HEK293T (cell line): ENCODE measurements at regions not wholly inside any gene's neighbourhood (a gene's known extent, or its start where the extent isn't known, plus 50 kb on each side); places are given as distances from the start of the nearest gene placed in this dataset.

Source experiments
- FOXA1 ChIP-seq: fragments of 450-650 bp; IDR thresholded peaks from 2 replicates; pipeline ENCODE4 v1.6.1; 2016; ENCODE audit warnings: mild to moderate bottlenecking
- FOXK2 ChIP-seq: fragments of 450-650 bp; IDR thresholded peaks from 2 replicates; pipeline ENCODE4 v1.6.1; 2016; ENCODE audit warnings: mild to moderate bottlenecking
- SP1 ChIP-seq: fragments of 450-650 bp; IDR thresholded peaks from 2 replicates; pipeline ENCODE4 v1.6.1; 2017
- SUZ12 ChIP-seq: fragments of 450-650 bp; IDR thresholded peaks from 2 replicates; pipeline ENCODE4 v1.6.1; 2016; ENCODE audit warnings: mild to moderate bottlenecking
- TARDBP ChIP-seq: fragments of 450-650 bp; IDR thresholded peaks from 2 replicates; pipeline ENCODE4 v1.6.1; 2016
- TF ChIP-seq, protein P1 (sequence below): fragments of 450-650 bp; IDR thresholded peaks from 2 replicates; pipeline ENCODE4 v1.6.1; 2016

DNA sequence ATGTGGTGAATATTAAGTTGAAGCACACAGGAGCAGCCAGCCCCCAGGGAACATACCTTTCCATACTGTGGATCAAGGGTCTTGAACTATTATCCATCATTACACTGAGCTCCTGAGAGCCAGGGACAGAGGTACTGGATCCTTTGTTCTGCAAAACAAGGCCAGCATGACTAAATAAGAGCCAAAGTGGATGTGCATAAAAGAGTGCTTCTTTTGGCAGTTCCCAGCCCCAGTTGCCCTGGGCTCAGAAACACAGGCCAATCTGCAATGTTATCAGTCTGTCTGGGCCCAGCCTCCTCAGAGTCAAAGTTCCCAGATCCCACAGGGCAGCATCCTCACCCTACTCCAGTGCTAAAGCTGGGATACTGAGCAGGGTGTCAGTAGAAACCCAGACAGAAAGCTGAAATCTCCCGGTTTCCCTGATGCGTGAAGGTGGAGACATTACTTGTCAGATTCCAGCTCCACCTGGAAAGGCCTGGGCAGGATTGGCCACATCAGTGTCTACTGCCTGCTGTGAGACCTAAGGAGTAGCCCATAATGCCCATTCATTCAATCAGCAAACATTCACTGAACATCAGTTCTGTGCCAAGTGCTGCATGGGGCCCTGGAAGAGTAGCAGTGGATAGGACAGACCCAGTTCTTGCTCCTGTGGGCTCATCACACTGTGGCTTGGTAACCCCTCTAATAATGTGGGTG is 342.7 kb downstream of the CXCL12 start:
- no peak for TF ChIP-seq SP1
- TF ChIP-seq SUZ12 = no peak
- TF ChIP-seq FOXA1 = no peak
- TF ChIP-seq TARDBP = no peak
- no peak for TF ChIP-seq FOXK2
- TF ChIP-seq, protein P1, sequence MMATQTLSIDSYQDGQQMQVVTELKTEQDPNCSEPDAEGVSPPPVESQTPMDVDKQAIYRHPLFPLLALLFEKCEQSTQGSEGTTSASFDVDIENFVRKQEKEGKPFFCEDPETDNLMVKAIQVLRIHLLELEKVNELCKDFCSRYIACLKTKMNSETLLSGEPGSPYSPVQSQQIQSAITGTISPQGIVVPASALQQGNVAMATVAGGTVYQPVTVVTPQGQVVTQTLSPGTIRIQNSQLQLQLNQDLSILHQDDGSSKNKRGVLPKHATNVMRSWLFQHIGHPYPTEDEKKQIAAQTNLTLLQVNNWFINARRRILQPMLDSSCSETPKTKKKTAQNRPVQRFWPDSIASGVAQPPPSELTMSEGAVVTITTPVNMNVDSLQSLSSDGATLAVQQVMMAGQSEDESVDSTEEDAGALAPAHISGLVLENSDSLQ = no peak
